MM.1S (cell line): ENCODE measurements at regions not wholly inside any gene's neighbourhood (a gene's known extent, or its start where the extent isn't known, plus 50 kb on each side); places are given as distances from the start of the nearest gene placed in this dataset.

Experiments
- EZH2 ChIP-seq: fragments of 300-600 bp; sonication (generic); optimal IDR thresholded peaks from 2 replicates; pipeline ENCODE3; 2017; ENCODE audit warnings: low read depth, mild to moderate bottlenecking, antibody characterized with exemption, low read length, mixed read lengths
- EZH2phosphoT487 ChIP-seq: fragments of 300-600 bp; sonication (generic); IDR thresholded peaks from 2 replicates; pipeline ENCODE4 v1.6.1; 2018; ENCODE audit warnings: antibody characterized with exemption, low read length
- TF ChIP-seq, protein P1 (sequence below): fragments of 300-600 bp; sonication (generic); IDR thresholded peaks from 2 replicates; pipeline ENCODE4 v1.5.1; 2016; ENCODE audit warnings: antibody characterized with exemption, low read length, mixed read lengths

DNA sequence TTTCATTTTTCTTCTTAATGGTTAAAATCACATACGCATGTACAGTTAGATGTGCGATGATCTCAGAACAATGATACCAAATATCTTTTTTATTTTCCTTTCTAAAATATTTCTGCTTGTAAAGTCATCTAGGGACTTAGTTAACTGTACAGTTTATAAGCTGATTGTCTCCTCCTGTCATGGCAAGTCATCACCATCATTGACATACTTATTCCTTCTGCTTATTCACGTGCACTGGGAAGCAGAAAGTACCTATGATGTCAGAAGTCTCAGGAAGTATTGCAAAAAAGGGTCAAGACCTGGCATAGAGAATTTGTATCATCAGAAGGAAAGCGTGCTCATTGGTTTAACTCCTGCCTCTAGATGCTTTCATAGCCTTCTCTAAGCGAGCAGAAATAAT, 154.2 kb downstream of the DSC3 start:
- TF ChIP-seq, protein P1, sequence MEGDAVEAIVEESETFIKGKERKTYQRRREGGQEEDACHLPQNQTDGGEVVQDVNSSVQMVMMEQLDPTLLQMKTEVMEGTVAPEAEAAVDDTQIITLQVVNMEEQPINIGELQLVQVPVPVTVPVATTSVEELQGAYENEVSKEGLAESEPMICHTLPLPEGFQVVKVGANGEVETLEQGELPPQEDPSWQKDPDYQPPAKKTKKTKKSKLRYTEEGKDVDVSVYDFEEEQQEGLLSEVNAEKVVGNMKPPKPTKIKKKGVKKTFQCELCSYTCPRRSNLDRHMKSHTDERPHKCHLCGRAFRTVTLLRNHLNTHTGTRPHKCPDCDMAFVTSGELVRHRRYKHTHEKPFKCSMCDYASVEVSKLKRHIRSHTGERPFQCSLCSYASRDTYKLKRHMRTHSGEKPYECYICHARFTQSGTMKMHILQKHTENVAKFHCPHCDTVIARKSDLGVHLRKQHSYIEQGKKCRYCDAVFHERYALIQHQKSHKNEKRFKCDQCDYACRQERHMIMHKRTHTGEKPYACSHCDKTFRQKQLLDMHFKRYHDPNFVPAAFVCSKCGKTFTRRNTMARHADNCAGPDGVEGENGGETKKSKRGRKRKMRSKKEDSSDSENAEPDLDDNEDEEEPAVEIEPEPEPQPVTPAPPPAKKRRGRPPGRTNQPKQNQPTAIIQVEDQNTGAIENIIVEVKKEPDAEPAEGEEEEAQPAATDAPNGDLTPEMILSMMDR = no peak
- TF ChIP-seq EZH2 (no peak), EZH2phosphoT487 (no peak)
